GM21515 (cell line): ENCODE measurements at regions not wholly inside any gene's neighbourhood (a gene's known extent, or its start where the extent isn't known, plus 50 kb on each side); places are given as distances from the start of the nearest gene placed in this dataset.
"Not testable (repeated sequence)": the region's sequence is repeated elsewhere in the genome, so short reads cannot be mapped to it uniquely, and the experiment has no call there.

ENCODE experiments used
- ATAC-seq: cut with Tn5 transposase; IDR thresholded peaks from one replicate; pipeline ENCODE4 v1.9.1; 2021; ENCODE audit not compliant: unreplicated experiment

- no peak for ATAC-seq
These were observed 481.1 kb downstream of the TFAP2B start for GRCh38 chr6:51299621-51300380.

- no peak for ATAC-seq
These were observed 481.8 kb downstream of the TFAP2B start for GRCh38 chr6:51300510-51300909.

- ATAC-seq = peak; percentile 56
These were observed 483.3 kb downstream of the TFAP2B start for GRCh38 chr6:51301962-51302361.

DNA sequence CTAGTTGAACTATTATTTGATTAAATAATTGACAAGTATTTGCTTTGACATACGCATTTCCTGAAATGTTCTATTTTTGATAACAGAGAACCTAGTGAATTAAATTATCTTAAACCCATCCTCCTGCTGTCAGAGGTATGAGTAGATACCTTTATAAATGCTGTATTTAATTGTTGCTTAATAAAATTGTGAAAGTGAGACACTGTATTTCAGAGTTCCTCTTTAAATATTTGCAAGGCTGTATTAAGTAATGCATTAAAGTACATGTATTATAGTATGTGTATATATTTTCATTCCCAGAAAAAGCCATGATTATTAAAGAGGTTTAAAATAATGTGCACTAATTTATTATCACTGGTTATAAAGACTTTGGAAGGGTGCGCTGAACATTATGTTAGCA, 483.8 kb downstream of the TFAP2B start:
- ATAC-seq = no peak

DNA sequence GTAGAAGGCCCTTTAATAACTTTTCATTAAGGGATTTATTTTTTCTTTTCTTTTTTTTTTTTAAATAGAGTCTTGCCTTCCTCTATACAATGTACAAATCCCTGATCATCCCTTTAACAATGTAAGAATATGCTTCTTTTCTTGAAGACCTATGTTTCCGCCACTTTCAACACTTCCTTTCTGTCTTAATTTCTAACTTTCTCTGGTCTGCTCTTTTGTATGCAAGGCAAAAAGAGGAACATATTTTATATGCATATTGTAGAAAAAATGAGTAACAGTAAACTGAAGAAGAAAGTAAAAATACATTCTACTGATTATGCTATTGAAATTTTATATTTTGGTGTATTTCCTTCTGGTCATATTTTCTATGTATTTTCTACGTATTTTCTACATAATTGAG, 484.7 kb downstream of the TFAP2B start:
- ATAC-seq = no peak

- no peak for ATAC-seq
These were observed 496.3 kb downstream of the TFAP2B start for GRCh38 chr6:51314965-51315364.

DNA sequence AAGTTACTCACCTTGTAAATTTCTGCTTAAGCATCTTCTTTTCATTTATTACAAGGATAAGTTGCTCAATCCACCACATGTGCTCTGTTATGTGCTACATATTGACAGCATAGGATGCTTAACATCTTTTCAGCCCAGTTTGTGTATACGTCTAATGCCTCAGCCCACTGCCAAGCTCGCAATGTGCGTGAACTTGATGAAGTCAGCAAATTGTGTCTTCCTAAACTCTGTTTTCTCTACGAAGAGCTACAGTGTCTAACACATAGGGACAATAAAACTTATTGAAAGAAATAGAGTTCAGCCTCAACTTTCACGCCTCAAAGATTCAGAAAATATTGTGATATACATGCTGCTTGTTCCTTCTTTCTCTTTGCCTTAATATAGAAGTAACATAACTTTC, 500.0 kb downstream of the TFAP2B start:
- no peak for ATAC-seq

GRCh38 chr6:51321477-51321876, 502.8 kb downstream of the TFAP2B start:
- not testable (repeated sequence) for ATAC-seq

DNA sequence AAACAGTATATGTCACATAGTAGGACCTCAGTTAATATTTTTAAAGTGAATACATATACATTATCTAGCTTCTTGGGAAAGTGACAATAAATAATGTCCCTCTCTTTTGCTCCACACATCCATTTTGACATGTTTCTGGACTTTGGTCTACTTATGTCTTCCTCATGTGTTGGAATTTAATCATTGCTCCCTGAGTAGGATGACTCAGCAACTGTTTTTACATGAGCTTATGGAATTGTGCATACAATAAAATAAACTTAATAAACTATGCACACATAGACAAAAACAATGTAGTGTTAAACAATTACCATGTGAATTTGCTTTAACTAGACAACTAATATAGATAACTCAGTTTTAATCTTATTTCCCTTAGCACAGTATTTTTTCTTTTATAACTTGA, 503.8 kb downstream of the TFAP2B start:
- ATAC-seq = no peak

DNA sequence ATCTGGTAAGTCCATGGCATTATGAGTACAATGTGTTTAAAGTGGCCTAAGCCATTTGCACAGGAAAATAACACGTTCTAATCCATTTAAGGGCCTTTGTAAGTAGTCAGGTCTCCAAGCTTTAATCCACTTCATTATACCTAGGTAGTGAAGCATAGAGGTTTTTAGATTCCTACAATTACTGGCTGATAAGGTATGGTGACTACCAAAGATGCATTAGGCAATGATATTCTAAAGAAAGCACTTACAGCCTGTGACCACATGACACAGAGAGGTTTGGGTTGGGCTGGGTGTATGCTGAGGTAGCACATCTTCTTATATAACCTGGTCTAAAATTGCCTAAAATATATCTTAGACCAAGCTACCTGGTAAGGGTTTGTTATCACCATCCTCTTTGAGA, 504.4 kb downstream of the TFAP2B start:
- no peak for ATAC-seq

DNA sequence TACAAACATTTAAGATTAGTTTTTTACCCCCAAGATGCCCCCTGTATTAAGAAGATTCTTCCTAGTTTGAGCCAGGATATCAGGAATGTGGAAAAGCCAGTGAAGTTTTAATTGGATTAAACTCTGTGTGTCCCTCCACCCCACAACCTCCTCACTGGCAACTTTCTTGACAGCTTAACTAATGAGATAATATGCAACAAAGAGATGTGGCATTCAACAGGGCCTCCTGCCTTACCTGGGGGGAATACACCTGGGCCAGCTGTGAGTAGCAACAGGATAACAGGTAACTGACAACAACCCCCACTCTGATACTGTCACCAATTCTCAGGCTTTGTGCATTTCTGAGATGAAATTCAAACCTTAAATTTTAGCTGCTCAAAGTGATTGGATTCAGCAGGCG, 512.3 kb downstream of the TFAP2B start:
- ATAC-seq = no peak

GRCh38 chr6:51335543-51335942, 516.9 kb downstream of the TFAP2B start:
- no peak for ATAC-seq

DNA sequence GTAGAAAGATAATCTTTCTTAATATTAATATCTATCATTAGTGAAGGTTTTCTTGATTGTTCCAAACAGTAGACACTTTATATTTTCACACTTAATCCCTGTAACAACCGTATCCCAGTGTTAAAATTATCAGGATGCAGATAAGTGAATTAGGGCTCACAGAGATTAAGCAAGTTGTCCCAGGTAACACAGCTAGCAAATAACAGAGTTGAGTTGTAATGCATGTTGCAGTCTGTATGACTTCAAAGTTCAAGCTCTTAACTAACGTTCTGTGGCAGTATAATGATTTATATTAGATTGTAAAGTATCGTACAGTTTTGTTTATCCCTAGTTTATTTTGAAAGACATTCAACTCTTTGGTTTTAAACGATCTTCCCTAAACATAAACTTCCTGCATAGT, 517.5 kb downstream of the TFAP2B start:
- ATAC-seq = no peak

GRCh38 chr6:51337277-51337676, 518.6 kb downstream of the TFAP2B start:
- ATAC-seq = no peak

- no peak for ATAC-seq
These were observed 520.4 kb downstream of the TFAP2B start for GRCh38 chr6:51339108-51339507.

DNA sequence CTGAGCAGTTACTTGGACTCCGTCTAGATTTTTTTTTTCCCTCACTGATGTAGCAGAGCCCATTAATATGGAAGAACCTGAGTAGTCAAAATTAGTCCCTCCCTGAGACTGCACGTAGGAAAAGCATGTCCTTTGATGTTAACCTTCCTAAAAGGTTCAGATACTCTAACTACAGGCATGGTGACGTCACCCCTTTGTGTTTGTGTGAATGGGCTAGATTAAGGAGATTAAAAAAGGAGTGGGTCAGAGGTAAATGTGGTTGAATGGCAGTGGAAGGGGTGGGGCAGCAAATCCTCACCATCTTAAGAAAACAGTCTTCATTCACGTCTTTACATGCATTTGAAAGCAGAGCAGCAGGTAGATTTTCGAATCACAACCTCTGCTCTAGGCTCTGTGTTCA, 521.1 kb downstream of the TFAP2B start:
- no peak for ATAC-seq

DNA sequence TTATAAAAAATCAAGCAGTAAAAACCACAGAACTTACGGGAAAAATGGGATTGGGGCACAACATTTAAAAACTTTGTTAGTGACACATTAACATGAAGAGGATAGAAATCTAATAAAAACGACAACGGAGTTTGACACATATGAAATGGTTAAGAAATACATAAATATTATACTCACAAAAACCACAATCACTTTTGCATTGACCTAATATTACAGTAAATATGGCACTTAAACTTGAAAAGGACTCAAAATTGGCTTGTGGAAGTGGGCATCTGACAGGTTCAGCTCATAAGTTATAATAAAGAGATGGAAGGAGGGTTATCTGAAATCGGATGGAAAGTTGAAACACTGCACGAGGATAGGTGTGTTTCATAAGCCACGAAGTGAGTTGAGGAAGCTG, 523.7 kb downstream of the TFAP2B start:
- no peak for ATAC-seq

DNA sequence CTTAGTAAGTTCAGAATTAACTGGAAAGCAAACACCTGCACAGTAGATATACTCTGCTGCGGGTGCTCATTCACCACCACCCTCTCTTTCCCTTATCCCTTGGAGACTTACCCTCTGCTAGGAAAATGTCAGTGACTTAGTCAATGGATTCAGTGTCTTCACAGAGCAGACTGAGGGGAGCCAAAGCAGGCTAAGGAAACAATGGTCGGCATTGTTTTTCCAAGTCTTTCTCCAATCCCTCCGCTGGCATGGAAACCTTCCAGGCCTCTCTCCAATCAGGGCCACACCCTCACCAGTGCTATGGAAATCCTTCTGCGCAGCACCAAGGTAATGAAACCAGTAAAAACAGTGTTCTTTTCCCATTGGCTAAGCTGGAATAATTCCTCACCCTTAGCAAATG, 531.2 kb downstream of the TFAP2B start:
- ATAC-seq = no peak

DNA sequence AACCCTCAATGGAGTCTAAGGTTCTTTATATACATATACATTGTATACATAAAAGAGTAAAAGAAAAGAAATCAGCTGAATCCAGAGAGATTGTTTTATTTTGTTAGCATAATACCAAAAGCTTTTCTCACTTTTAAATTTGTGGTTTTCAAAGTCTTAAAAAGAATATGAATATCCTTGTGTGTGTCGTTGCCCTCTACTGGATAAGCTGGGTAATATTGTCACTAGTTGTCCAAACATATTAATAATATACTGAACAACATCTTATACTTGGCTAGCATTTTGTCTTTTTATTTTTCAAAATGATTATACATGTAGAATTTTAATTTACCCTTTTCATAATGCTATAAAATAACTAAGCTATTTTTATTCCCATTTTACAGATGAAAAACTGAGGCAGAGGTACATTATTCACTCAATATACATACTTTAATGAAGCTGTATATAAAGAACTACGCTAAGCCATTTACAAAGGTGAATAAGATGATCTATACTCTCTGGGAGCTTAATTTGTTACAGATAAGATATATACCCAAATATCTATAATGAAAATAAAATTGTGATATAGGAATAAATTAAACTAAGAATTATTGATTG, 531.7 kb downstream of the TFAP2B start:
- ATAC-seq = no peak

GRCh38 chr6:51352506-51353029, 533.9 kb downstream of the TFAP2B start:
- ATAC-seq = no peak

GRCh38 chr6:51360287-51360686, 541.6 kb downstream of the TFAP2B start:
- ATAC-seq = no peak

GRCh38 chr6:51365566-51365965, 546.9 kb downstream of the TFAP2B start:
- no peak for ATAC-seq

- ATAC-seq = no peak
These were observed 550.8 kb downstream of the TFAP2B start for GRCh38 chr6:51369485-51369884.
